SK-N-SH (cell line): ENCODE measurements at regions not wholly inside any gene's neighbourhood (a gene's known extent, or its start where the extent isn't known, plus 50 kb on each side); places are given as distances from the start of the nearest gene placed in this dataset.

ENCODE experiments used
- POLR2AphosphoS5 ChIP-seq: IDR thresholded peaks from 2 replicates; pipeline ENCODE4 v1.6.1; 2012; ENCODE audit warnings: low read depth, low read length
- SIN3A ChIP-seq: IDR thresholded peaks from 2 replicates; pipeline ENCODE4 v1.6.1; 2012; ENCODE audit warnings: low read depth, mild to moderate bottlenecking, low read length, moderate library complexity, borderline replicate concordance
- SMC3 ChIP-seq: IDR thresholded peaks from 2 replicates; pipeline ENCODE4 v1.6.1; 2012; ENCODE audit warnings: low read depth, low read length, improper control_type of control experiment
- TAF1 ChIP-seq: IDR thresholded peaks from 2 replicates; pipeline ENCODE4 v1.6.1; 2012; ENCODE audit warnings: low read depth, mild to moderate bottlenecking, low read length, moderate library complexity, borderline replicate concordance
- USF2 ChIP-seq: fragments of 150-350 bp; IDR thresholded peaks from 2 replicates; pipeline ENCODE4 v1.6.1; 2017; ENCODE audit warnings: antibody characterized with exemption, low read length, low read depth, borderline replicate concordance
- TF ChIP-seq, protein P1 (sequence below): fragments of 200-600 bp; sonication (generic); IDR thresholded peaks from 2 replicates; pipeline ENCODE4 v1.6.1; 2017; ENCODE audit warnings: antibody characterized with exemption, mild to moderate bottlenecking, moderate library complexity

DNA sequence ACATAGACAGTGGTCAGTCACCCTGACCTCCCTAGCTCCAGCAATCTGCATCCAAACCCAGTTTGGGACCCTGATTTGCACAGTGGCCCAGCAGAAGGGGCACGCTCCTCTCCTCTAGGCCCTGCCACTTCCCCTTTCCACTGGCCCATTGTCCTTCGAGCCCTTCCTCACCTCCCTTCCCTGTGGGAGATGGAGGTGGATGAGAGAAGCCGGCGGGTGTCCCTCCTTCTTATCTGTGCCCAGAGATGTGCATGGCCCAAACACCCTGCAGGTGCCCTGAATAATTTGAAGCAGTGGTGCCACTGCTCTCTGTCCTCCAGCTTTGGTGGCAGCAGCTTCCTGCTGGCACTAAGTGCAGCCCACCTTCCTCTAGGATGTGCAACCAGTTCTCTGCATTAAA is 140.0 kb downstream of the BARX1 start:
- TF ChIP-seq SIN3A (no peak), TAF1 (no peak), SMC3 (no peak), USF2 (no peak), POLR2AphosphoS5 (no peak)
- TF ChIP-seq, protein P1, sequence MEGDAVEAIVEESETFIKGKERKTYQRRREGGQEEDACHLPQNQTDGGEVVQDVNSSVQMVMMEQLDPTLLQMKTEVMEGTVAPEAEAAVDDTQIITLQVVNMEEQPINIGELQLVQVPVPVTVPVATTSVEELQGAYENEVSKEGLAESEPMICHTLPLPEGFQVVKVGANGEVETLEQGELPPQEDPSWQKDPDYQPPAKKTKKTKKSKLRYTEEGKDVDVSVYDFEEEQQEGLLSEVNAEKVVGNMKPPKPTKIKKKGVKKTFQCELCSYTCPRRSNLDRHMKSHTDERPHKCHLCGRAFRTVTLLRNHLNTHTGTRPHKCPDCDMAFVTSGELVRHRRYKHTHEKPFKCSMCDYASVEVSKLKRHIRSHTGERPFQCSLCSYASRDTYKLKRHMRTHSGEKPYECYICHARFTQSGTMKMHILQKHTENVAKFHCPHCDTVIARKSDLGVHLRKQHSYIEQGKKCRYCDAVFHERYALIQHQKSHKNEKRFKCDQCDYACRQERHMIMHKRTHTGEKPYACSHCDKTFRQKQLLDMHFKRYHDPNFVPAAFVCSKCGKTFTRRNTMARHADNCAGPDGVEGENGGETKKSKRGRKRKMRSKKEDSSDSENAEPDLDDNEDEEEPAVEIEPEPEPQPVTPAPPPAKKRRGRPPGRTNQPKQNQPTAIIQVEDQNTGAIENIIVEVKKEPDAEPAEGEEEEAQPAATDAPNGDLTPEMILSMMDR = no peak
